Vagina (tissue), 2 donors: ENCODE measurements at regions not wholly inside any gene's neighbourhood (a gene's known extent, or its start where the extent isn't known, plus 50 kb on each side); places are given as distances from the start of the nearest gene placed in this dataset.

Experiments
- DNase-seq, 2 donors: peaks; one replicate each; pipeline ENCODE4 v3.0.0-alpha.2; 2017; ENCODE audit errors: extremely low spot score in 2 of 2
- H3K27ac ChIP-seq: fragments of 200-600 bp; sonication (generic); one replicate; pipeline ENCODE4 v1.5.1; 2019
- H3K27me3 ChIP-seq: fragments of 200-600 bp; sonication (generic); one replicate; pipeline ENCODE4 v1.5.1; 2019
- H3K36me3 ChIP-seq, 2 donors: fragments of 200-600 bp; sonication (generic); one replicate each; pipeline ENCODE4 v1.5.1; 2017 to 2019
- H3K4me1 ChIP-seq: fragments of 200-600 bp; sonication (generic); one replicate; pipeline ENCODE4 v1.5.1; 2019
- H3K4me3 ChIP-seq, 2 donors: fragments of 200-600 bp; sonication (generic); 1 replicate in 1 of 2; 2 replicates in 1 of 2; pipeline ENCODE4 v1.5.1; 2016 to 2019
- H3K9me3 ChIP-seq: fragments of 200-600 bp; sonication (generic); one replicate; pipeline ENCODE4 v1.5.1; 2019
- POLR2A ChIP-seq, 2 donors: fragments of 450-650 bp; IDR thresholded peaks; one replicate each; pipeline ENCODE4 v1.6.1; 2017; ENCODE audit warnings: antibody characterized with exemption in 2 of 2, mild to moderate bottlenecking in 2 of 2, moderate library complexity in 2 of 2
- POLR2AphosphoS5 ChIP-seq, 2 donors: sonication (generic); formaldehyde crosslinking; IDR thresholded peaks; one replicate each; pipeline ENCODE4 v1.9.0; 2017; ENCODE audit warnings: antibody characterized with exemption in 2 of 2, mild to moderate bottlenecking in 2 of 2, low read depth in 1 of 2; ENCODE audit not compliant: insufficient read depth in 1 of 2
- intact Hi-C: fragments of 100-400 bp; cut with DNase I; formaldehyde crosslinking; loops from one replicate; pipeline ENCODE4 v1.15.1; 2023
- TF ChIP-seq, protein P1 (sequence below), 3 experiments: fragments of 450-650 bp in 2 of 3; fragments of 200-600 bp in 1 of 3; sonication (generic) in 1 of 3; IDR thresholded peaks; one replicate each; pipeline ENCODE4 v1.5.1; 2017 to 2019; ENCODE audit warnings: antibody characterized with exemption in 3 of 3, mild to moderate bottlenecking in 2 of 3, moderate library complexity in 2 of 3

GRCh38 chr13:43977911-43978310, 98.2 kb downstream of the LACC1 start:
- Histone ChIP-seq H3K27me3 (no peaks in the 10 kb centered on the region), H3K36me3 (no peaks in the 10 kb centered on the region), H3K4me3 (no peak overlapping the region), H3K4me1 (no peaks in the 10 kb centered on the region), H3K27ac (no peak overlapping the region), H3K9me3 (no peaks in the 10 kb centered on the region)
- intact Hi-C loops: no loop called here
- TF ChIP-seq, protein P1, sequence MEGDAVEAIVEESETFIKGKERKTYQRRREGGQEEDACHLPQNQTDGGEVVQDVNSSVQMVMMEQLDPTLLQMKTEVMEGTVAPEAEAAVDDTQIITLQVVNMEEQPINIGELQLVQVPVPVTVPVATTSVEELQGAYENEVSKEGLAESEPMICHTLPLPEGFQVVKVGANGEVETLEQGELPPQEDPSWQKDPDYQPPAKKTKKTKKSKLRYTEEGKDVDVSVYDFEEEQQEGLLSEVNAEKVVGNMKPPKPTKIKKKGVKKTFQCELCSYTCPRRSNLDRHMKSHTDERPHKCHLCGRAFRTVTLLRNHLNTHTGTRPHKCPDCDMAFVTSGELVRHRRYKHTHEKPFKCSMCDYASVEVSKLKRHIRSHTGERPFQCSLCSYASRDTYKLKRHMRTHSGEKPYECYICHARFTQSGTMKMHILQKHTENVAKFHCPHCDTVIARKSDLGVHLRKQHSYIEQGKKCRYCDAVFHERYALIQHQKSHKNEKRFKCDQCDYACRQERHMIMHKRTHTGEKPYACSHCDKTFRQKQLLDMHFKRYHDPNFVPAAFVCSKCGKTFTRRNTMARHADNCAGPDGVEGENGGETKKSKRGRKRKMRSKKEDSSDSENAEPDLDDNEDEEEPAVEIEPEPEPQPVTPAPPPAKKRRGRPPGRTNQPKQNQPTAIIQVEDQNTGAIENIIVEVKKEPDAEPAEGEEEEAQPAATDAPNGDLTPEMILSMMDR (IDR thresholded peaks at IDR 0.05): no peak
- TF ChIP-seq POLR2AphosphoS5 (IDR thresholded peaks at IDR 0.05; ENCODE audit: insufficient read depth in 1 of 2, low read depth in 1 of 2): no peak
- TF ChIP-seq POLR2A (IDR thresholded peaks at IDR 0.05): no peak
- no peak for DNase-seq

GRCh38 chr13:43978688-43979087, 99.0 kb downstream of the LACC1 start:
- Histone ChIP-seq H3K27me3 (no peaks in the 10 kb centered on the region), H3K4me1 (no peaks in the 10 kb centered on the region), H3K9me3 (no peaks in the 10 kb centered on the region), H3K4me3 (no peak overlapping the region), H3K27ac (no peak overlapping the region), H3K36me3 (no peaks in the 10 kb centered on the region)
- intact Hi-C loops: no loop called here
- TF ChIP-seq POLR2AphosphoS5 (IDR thresholded peaks at IDR 0.05; ENCODE audit: insufficient read depth in 1 of 2, low read depth in 1 of 2): no peak
- TF ChIP-seq POLR2A (IDR thresholded peaks at IDR 0.05): no peak
- no peak for DNase-seq

DNA sequence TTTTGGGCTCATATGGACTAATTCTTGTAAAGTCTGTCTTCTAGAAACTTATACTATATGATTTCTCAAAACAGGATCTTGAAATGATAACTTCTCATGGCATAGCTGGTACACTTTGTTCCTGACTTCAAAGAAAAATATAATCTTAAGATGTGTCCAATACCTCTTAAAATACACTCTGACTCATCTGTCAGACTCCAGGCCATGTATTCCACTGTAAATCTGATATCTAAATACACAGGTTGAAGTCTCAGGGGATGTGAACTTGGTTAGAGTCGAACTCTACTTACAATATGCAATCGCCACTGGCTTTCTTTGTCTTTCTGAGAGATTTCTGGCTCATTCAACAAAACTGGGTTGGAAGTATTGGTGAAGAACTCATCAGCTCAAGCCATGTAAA, 99.8 kb downstream of the LACC1 start:
- Histone ChIP-seq H3K4me3 (no peak overlapping the region), H3K36me3 (no peaks in the 10 kb centered on the region)
- intact Hi-C loops: no loop called here

GRCh38 chr13:43980587-43980986, 100.9 kb downstream of the LACC1 start:
- H3K9me3 ChIP-seq: no peaks in the 10 kb centered on the region
- no peak overlapping the region for H3K4me3 ChIP-seq
- H3K27ac ChIP-seq: no peak overlapping the region
- no peak for DNase-seq
- no peak for TF ChIP-seq POLR2AphosphoS5 (IDR thresholded peaks at IDR 0.05; ENCODE audit: insufficient read depth in 1 of 2, low read depth in 1 of 2)
- TF ChIP-seq POLR2A (IDR thresholded peaks at IDR 0.05): no peak
- TF ChIP-seq, protein P1 (IDR thresholded peaks at IDR 0.05): no peak
- H3K27me3 ChIP-seq: no peaks in the 10 kb centered on the region
- no peaks in the 10 kb centered on the region for H3K4me1 ChIP-seq
- H3K36me3 ChIP-seq: no peaks in the 10 kb centered on the region
- intact Hi-C loops: no loop called here

More for the DNA sequence above, 99.8 kb downstream of the LACC1 start:
- DNase-seq: no peak
- no peaks in the 10 kb centered on the region for H3K27me3 ChIP-seq
- no peaks in the 10 kb centered on the region for H3K9me3 ChIP-seq
- no peaks in the 10 kb centered on the region for H3K4me1 ChIP-seq
- no peak overlapping the region for H3K27ac ChIP-seq
- TF ChIP-seq, protein P1 (IDR thresholded peaks at IDR 0.05): no peak
- TF ChIP-seq POLR2A (IDR thresholded peaks at IDR 0.05) (no peak), POLR2AphosphoS5 (IDR thresholded peaks at IDR 0.05; ENCODE audit: insufficient read depth in 1 of 2, low read depth in 1 of 2) (no peak)

GRCh38 chr13:43981091-43981490, 101.4 kb downstream of the LACC1 start:
- no peak overlapping the region for H3K4me3 ChIP-seq
- no peak overlapping the region for H3K27ac ChIP-seq
- no peaks in the 10 kb centered on the region for H3K4me1 ChIP-seq
- no peaks in the 10 kb centered on the region for H3K27me3 ChIP-seq
- TF ChIP-seq POLR2A (IDR thresholded peaks at IDR 0.05) (no peak), POLR2AphosphoS5 (IDR thresholded peaks at IDR 0.05; ENCODE audit: insufficient read depth in 1 of 2, low read depth in 1 of 2) (no peak)
- TF ChIP-seq, protein P1 (IDR thresholded peaks at IDR 0.05): no peak
- no peaks in the 10 kb centered on the region for H3K9me3 ChIP-seq
- no peak for DNase-seq
- H3K36me3 ChIP-seq: no peaks in the 10 kb centered on the region
- intact Hi-C loops: no loop called here
